GM21786 (cell line): ENCODE measurements at regions not wholly inside any gene's neighbourhood (a gene's known extent, or its start where the extent isn't known, plus 50 kb on each side); places are given as distances from the start of the nearest gene placed in this dataset.

Source experiments
- ATAC-seq: cut with Tn5 transposase; IDR thresholded peaks from one replicate; pipeline ENCODE4 v1.9.1; 2021; ENCODE audit not compliant: unreplicated experiment

DNA sequence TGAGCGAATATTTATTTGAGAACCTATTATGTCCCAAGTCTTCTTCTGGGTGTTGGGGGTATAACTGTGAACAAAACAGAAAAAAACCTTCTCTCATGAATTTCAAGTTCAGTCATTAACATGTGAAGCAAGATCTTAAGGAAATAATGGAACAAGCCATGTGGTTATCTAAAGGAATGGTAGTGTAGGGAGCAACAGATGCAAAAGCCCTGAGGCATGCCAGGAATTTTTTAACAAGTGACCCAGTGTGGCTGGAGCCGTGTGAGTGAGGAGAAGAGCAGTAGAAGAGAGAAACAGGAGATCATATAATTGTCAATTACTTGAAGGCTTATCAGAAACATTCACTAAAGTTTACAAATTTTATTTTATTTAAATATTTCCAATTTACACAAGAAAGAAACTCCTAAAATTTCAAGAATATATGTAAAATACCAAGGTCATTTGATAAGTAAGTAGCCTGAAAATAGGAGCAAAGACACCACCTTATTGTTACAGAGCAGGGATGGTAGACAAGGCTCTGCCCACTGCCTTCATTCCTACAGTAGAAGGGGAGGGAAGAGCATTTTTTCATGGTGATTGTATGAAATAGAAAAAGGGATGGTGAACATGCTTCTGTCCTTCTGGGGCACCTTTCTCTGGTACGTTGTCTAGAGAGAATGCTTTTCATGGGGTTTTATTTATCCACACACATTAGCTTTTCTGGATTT lies 345.1 kb downstream of the PLOD2 start:
- no peak for ATAC-seq

DNA sequence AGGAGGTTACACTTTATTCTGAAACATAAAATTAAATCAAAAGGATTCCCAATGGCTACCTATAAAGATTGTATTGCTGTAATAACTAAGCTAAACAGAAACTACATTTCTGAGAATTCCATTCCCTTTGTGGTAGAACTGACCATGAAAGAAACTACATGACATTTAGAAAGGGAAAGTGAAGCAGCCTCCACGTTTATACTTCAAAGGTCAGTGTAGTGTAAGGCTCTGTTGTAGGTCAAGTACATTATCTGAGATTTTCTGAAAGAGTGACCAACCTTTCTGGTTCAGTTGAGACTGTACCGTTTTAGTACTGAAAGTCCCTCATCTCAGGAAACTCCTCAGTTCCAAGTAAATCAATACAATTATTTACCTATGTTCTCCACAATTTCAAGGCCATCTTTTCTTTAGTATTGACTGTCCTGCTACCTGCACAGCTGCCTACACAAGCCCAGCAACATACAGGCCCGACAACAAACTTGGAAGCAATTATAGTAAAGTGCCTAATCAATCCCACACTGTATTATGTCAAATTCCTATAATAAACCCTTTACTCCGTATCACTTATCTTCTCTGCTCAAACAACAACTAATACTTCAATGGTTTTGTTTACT lies 343.0 kb downstream of the PLOD2 start:
- ATAC-seq = peak; percentile 84

DNA sequence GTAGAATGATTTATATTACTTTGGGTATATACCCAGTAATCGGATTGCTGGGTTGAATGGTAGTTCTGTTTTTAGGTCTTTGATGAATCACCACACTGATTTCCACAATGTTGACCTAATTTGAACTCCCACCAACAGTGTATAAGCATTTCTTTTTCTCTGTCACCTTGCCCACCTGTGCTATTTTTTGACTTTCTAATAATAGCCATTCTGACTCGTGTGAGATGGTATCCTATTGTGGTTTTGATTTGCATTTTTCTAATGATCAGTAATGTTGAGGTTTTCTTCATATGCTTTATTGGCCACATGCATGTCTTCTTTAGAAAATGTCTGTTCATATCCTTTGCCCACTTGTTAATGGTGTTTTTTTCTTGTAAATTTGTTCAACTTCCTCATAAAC lies 340.8 kb downstream of the PLOD2 start:
- no peak for ATAC-seq

DNA sequence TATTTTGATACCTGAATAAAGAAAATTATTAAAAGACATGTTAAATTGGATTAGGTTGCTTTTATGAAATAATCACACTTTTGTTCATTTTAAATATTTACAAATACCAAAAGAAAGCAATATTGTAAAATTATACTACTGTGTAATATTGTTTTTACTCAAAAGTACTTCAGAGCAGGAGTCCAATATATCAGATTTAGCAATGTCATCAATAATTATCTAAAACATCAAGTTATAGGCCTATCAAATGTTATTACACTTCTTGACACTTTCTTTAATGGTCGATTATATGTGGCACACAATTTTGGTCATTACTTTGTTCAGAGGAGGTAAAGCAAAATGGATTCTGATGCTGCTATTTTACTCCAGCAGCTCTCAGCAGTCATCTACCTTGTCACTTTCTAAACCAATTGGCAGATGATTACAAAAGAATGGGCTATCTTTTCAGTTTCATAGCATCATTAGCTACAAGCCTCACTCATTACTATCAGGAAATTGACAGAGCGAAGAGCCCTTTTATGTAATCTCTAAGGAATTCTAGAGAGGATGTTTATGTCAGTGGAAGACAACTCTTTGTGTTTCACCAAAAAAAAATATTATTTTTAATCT lies 318.6 kb downstream of the PLOD2 start:
- no peak for ATAC-seq

DNA sequence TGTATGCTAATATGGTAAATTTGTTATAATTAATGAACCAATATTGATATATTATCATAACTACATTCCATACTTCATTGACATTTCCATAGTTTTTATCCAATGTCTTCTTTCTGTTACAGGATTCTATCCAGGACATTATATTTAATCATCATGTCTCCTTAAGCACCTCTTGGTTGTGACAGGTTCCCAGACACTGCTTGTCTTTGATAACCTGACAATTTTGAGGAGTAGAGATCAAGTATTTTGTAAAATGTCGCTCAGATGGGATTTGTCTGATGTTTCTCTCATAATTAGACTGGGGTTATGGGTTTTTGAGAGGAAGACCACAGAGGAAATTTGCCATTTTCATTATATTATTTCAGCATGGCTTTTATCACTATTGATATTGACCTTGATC lies 317.4 kb downstream of the PLOD2 start:
- ATAC-seq = no peak

DNA sequence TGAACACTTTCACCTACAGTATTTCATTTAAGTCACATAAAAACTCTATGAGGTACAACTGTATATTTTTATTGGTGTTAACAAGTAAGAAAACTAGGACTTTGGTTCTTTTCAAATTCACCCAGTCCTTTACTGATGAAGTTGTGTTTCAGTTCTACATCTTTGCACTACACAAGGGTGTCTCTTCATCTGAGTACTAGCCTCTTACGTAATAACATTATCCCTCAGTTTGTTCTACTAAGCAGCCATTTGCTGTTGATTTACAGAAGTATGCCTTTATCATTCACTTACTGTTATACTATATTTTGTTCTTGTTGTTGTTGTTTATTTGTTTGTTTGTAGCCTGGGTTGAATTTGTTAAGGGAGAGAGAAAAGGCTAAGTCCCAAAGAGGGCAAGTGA lies 311.9 kb downstream of the PLOD2 start:
- ATAC-seq = no peak

DNA sequence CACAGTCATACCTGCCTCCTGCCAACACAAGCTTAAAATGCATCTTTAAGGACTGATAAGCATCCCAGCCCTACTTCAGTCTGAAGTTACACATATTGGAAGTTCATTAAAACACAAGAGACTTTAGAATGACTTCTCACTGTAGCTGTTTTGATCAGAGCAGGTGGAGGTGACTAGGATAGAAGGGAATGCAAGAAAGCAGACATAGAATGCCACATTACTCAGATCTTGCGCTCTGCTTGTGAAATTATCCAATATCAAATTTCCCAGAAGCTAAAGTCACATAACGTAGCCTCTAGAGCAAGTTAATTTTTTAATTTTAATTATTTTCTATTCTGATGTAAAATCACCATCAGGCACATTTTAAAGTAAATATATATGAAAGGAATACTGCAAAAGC lies 306.5 kb downstream of the PLOD2 start:
- no peak for ATAC-seq

DNA sequence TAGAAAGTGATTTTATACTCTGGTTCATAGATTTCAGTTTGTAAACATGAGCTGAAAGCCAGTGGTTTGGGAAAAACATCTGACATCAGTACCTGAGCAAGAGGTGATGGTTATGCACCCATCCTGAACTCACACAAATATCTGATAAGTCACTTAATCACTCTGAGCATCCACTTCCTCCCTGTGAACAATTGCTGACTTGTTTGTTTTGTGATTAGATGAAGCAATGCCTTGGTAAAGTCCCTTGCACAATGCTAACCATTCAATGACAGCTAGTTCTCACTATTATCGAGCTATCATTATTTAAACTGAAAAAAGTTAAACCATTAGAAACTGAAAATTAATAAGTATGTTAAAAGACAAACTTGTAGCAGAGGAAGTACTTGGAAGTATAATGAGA lies 303.0 kb downstream of the PLOD2 start:
- ATAC-seq = peak; percentile 71

DNA sequence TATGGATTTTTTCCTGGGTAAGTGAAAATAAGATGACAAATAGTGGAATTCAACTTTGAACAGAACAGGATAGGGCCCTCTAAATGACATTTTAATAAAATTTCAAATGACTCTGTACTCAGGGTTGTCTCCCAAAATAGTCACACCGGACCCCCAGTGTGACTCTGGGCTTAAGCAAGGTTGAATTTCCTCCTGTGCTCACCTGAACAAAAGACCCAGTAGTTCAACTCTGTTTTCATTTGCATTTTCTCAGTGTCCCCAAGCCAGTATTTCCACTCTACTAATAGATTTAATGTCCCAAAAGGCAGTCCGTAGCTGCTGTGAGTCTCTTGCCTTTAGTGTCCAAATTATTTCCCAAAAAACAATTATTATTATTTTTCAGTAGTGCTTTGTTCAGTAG lies 296.6 kb downstream of the PLOD2 start:
- no peak for ATAC-seq

DNA sequence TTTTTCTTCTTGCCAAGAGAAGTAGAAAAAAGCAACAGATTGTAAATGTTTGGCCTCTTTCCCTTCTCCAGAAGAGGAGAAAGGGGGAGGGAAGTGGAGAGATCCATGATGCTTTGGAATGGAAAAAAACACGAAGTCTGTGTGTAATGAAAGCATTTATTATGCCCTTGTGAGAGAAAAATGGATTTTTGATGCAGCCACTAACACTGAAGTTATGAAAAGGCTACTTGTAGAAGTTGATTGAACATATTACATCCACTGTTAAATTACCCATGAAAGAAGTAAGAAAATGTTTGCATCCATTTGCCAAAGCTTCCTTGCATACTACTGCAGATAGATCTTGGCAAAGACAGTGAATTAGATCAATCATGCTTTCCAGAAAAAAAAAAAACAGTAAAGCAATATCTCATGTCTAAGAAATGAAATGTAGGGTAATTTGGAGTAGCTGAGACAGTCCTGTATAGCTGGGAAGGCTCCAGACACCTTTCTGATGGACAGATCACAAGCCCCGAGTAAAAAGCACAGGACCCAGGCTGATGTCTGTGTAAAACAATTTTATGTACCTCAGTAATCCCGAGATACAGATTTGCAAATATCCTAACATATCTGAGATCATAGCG lies 295.5 kb downstream of the PLOD2 start:
- no peak for ATAC-seq

DNA sequence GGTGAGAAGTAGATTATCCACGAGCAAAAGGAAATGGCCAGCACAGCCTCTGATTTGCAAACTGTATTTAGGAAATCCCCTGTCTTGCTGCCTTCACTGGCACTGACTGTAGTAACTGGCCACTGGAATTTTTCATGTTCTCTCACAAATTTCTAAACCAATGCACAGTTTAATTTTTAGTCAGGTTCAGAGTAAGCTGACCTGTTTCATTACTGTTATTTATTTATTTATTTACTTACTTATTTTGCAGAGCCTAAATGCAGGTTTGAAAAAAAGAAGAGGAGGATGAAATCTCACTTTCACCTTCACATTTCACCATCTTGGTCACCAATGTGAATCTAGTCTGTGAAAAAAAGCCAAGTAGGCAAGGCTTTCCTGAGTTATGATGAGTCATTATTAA lies 291.0 kb downstream of the PLOD2 start:
- peak; percentile 67 for ATAC-seq

DNA sequence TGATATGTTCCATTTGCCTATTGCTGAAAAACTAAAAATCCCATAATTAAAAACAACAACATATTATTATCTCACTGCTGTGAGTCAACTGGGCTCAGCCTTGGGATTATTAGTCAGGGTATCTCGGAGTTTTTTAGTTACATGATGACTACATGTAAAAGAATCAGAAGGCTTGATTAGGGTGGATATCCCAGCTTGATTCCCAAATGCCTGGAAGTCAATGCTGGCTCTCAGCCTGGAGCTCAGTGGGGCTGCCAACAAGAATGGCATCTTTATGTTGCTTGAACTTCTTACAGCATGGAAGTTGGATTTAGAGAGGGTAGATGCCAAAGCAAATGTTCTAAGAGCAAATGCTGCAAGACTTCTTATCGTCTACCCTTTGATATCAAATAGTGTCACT lies 278.5 kb downstream of the PLOD2 start:
- no peak for ATAC-seq

DNA sequence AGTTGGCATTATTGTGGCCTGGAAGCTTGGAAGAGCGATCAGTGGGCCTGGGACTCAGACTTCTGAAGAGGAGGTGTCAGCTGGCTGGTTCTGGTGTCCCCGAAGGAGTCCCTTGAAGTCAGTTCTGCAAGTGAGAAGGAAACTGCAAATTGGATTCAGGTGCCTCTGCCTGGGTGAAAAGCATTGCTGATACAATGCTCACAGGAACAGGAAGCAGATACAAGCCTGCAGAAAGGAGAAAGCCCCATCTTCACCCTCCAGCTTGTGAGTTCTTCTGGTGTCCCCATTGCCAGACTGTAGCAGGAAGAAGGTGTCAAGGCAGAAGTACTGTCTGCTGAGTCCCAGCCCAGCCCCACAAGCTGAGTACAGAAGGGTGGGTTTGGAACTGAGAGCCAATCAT lies 271.3 kb downstream of the PLOD2 start:
- ATAC-seq = peak; percentile 51

DNA sequence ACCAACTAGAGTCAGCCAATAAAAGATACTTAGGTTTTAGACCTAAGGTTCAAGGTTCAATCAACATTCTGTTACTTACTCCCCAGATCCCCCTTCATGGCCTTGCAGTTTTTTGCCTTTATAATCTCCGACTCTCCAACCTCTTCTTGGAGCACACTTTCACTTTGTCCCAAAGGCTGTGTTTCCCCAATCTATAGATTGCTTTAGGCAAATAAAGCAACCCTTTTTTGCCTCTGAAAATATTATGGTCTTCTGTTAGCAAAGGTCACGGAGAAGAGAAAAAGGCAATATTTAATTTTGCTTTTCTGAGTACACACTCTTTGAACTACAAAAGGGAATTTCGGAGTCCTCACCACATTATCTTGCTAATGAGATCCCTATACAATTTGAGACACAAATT lies 268.1 kb downstream of the PLOD2 start:
- no peak for ATAC-seq

DNA sequence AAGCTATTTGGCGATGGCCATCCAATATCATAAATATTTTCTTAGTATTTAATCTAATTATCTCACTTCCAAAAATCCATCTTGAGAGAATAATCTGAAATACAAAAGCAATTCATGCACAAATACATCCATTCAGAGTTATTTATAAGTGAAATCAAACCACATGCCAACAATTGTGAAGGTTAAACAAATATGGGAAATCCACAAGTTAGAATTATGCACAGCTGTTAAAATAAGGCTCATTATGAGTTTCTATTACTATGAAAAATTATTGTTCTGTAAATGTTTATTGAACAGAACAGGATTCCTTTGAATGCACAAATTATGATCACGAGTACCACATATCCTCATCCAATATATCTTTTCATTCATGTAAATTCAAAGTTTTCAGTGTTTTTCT lies 267.7 kb downstream of the PLOD2 start:
- ATAC-seq = no peak

DNA sequence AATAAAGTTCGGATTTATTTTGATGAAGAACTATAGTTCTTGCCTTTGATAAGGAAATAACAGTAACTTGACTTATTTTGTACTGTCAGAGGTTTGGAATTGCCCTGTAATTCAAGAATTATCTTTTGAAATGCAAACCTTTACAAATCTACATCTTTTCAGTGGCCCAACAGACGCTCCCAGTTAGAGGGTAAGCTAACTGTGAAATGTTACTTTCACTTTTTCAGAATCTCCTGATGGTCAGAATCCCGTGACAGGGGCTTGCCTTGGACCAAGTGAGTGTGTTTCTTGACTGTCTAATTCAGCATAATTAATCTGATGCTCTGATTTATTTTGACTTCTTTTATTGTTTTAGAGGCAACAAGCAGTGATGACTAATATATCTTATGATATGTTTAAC lies 262.5 kb downstream of the PLOD2 start:
- ATAC-seq = peak; percentile 32

DNA sequence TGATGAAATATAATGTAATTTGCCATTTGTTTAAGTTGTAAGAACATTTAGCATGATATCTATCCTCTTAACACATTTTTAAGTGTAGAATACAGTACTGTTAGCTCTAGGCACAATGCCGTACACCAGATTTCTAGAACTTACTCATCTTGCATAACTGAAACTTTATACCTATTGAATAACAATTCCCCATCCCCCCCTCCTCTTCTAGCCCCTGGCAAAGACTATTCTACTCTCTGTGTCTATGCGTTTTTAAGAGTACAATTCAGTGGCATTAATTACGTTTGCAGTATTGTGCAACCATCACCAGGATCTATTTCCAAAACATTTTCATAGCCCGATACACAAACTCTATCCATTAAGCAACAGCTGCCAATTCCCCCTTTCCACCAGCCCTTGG lies 261.7 kb downstream of the PLOD2 start:
- peak; percentile 40 for ATAC-seq

DNA sequence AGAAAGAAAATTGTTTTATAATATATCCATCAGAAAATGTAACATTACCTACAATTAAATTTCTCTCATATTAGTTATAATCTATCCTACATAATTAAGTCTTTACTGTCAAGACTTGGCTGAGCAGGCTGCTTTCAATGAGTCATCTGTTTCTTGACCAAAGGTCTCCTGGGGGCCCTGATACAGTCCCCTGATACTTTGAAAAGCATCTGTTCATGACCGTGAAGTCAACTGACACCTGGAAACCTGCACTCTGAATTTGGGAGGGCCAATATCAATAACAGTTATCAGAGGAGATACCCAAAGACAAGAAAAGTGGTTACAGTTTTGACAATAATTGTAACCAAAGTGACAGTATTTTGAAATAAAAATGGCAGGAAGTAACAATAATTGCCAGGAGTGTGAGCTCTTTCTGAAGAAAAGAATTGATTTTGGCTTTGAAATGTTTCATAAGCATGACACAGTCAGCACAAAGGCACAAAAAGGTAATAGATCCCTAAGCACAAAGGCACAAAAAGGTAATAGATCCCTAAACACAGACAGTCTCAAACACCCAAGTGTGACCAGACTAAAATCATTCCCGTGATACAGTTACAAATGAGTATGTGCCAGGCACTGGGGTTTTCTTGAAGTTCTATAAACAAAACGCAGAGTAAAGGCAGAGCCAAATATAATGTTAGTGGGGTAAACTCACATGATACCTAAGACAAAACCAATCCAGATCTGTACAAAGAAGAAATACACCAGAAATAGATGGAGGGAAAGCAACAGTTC lies 260.7 kb downstream of the PLOD2 start:
- peak; percentile 77 for ATAC-seq

DNA sequence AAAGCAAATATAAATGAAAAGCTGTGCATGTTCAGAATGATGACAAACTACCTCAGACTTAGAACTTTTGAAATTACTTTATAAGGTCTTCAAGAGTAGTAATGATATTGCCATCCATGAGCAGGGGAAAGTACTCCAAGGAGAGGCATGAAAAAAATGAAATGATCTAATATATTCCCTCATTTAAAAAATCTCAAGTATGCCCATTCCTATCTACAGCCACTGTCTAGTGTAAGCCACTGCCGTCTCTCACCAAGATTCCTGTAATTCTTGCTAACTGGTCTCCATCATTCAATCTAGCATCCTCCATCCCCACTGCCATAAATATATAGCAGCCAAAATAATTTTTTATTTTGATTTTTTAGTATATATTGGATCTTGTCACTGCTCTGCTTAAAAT lies 258.8 kb downstream of the PLOD2 start:
- no peak for ATAC-seq

DNA sequence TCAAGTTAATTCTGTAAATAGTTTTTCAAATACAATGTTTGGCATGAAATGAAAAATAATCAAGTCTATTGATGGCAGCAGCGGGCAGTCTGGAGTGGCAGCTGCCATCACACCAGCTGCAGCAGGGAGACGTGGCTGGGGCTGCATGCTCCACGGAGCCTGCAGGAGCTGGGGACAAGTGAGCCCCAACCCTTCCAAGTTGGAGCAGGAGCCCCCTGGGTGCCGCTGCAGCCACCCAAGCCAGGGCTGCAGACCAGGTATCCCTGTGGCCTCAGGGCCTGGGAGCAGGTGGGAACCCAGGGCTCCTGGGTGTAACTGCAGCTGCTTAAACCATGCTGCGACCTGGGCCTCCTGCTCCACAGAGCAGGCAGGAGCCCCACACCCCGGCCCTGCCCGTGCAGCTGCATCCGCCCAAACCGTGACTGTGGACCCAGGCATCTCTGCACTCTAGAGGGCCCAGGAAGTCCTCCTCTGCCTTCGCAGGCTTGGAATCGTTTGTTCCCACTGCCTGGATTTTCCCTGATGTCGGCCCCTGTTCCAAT lies 257.4 kb downstream of the PLOD2 start:
- ATAC-seq = no peak

DNA sequence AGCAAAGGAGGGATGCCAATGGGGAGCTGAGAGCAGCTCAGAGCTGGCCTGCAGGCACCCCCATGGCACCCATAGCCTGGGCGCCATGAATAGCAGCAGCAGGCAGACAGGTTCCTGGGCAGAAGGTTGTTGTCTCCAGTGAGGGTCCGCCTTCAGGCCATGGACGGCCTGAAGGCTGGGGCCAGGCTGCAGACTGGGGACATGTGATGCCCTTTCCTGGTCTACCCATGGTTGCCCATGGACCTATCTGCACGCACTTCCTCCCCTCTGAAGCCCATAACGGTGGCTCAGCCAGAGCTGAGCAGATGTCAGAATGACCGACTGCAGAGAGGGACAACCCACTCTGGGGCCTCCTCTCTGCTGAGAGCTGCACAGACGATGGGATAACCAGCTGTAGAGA lies 256.8 kb downstream of the PLOD2 start:
- ATAC-seq = no peak
